Muscle of back (tissue), 3 donors: ENCODE measurements at regions not wholly inside any gene's neighbourhood (a gene's known extent, or its start where the extent isn't known, plus 50 kb on each side); places are given as distances from the start of the nearest gene placed in this dataset.

ENCODE experiments used
- DNase-seq, 3 donors: peaks; one replicate each; pipeline versions ENCODE4 v3.0.0 to v3.0.0-alpha.2; 2013

DNA sequence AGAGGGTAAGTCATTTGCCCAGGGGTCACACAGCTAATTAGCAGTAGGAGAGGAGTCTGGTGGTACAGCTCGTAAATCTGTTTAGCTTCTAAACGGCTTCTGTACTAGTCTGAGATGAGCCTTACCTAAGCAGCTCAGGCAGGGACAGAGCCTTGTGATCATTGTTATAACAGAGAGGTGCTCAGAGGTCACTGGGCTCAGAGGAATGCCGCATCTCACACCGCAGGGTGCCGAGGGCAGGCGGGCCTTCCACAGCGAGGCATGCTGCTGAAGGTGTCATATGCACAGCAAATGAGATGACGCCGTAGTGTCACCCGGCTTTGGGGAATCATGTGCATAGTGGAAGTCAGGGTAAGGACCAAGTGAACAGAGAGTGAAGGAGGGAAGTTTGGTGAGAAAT, 305.2 kb upstream of the FMN2 start:
- DNase-seq: no peak

DNA sequence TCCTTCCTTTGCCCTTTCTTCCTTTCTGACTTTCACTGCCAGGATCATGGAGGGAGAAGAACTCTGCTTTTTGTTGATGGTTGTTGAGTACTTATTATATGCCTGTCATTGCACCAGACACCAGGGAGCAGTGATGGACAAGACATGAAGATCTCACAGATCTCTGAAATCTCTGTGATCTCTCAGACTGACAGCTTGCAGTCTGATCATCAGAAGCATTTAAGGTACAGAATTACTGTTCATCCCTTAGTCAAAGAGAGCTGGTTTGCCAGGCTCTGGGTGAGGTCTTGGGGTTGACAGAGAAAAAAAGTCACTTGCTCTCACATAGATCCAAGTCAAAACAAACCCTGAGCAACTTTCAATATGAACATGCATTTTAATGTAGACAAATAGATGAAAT, 299.5 kb upstream of the FMN2 start:
- DNase-seq: no peak

DNA sequence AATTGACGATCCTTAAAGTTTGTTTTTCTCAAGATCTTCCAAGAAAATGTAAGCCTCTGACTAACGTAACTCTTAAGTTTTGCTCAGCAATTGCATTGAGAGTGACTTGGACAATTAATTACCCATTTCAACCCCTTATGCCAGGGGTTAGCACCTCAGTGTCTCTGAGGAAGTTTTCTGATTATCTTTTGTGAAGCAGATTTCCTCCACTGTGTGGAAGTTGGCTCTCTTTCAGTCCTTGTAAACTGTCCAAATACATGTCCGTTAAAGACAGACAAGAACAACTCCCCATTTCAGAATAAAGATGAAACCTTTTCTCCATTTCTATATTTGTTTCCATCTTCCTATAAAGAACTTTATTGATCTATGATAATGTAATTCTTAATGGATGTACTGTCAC, 296.4 kb upstream of the FMN2 start:
- no peak for DNase-seq

DNA sequence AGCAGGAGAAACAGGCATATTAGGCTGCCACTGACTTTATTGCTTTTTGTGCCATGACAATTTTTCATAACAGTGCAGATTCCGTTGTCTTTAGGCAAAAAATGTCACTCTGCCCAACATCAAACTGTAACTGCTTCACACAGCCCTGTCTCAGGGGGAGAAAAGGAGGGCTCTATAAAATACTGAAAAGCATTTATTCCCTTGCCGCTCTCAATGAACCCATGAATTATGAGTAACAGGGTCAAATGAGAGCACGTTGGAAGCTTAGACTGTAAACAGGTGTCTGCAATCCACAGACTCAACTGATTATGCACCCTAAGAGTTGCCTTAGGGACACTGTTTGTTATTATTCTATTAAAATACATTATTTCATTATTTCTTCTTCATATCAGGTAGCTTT, 292.1 kb upstream of the FMN2 start:
- DNase-seq: no peak

DNA sequence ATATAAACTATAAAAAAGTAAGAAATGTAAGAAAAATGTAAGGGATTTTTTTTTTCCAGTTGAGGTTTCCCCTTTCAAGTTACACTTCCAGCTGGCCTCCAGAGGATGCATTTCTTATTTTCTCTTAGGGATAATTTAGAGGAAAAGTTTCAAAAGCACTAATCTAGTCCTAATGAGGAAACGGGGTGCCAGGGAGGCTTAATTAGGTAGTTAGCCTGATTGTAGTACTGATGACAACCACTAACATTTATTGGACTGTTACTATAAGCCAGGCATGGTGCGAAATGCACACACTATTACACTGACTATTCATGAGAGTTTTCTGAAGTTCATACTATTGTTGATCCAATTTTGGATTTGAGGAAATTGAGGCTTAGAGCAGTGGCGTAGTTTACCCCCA, 290.8 kb upstream of the FMN2 start:
- no peak for DNase-seq

DNA sequence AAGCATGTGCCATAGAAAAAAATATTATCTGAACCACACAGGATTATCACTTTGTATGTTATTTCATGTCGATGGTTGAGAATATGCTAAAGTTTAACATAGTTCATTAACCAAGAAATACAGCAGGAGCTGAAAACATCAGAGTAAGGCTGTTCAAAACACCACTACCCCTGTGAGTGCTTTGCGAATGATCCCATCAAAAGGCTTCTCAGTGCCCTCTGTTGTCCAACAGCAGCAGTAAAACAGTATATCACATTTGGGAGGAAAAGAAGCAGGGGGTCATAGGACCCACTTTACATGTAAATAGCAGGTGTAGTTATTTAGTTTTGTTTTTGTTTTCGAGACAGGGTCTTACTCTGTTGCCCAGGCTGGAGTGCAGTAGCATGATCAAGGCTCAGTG, 289.4 kb upstream of the FMN2 start:
- DNase-seq: no peak

DNA sequence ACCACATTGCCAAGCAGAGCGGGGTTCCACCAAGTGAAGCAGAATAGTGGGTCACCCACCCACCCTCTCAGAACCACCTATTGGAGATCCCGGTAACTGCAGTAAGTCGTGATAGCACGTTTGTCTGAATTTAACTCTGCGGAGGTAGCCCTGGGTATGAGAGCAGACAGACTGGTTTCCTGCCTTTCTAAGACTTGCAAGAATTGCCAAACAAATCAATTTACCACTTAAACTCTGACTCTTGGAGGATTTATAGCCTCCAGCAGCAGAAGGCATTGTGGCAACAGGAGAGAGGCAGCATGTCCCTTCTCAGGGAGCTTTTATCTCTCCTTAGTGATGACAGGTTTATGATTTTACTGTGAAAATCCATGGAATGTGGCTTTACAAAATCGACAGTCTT, 287.9 kb upstream of the FMN2 start:
- DNase-seq: no peak

DNA sequence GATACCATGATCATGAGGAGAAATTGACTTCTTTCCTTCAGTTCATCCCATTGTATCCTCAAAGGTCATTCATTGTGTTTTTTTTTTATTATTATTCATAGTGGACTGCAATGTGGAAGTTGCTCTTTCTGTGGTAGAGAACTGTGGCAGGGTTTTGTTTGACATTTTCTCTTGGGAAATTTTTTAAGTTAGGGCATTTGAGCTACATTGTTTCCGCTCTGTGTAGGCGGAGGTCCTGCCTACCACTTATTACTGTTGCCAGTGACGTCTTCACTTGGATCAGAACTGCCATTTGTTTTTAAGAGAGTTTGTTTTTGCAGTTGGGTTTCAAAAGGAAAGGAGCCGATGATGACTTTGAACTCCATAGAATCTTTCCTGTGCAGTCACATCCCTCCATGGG, 287.4 kb upstream of the FMN2 start:
- DNase-seq: no peak

DNA sequence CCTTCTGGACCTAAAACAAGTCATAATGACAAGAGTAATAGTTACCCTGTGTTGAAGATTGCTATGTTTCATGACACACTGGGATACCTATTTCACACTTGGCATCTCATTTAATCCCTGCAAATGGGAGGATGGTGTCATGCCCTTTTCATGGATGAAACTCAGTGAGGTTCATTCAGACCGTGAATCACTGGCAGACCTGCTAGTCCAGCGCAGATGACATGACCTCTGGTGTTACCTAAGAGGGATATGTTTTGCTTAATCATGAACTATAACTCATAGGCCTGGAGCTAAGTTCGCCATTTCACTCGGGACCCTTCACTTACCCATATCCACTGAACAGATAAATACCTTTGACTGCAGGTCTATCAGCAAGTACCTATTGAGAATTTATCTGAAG, 286.6 kb upstream of the FMN2 start:
- no peak for DNase-seq

DNA sequence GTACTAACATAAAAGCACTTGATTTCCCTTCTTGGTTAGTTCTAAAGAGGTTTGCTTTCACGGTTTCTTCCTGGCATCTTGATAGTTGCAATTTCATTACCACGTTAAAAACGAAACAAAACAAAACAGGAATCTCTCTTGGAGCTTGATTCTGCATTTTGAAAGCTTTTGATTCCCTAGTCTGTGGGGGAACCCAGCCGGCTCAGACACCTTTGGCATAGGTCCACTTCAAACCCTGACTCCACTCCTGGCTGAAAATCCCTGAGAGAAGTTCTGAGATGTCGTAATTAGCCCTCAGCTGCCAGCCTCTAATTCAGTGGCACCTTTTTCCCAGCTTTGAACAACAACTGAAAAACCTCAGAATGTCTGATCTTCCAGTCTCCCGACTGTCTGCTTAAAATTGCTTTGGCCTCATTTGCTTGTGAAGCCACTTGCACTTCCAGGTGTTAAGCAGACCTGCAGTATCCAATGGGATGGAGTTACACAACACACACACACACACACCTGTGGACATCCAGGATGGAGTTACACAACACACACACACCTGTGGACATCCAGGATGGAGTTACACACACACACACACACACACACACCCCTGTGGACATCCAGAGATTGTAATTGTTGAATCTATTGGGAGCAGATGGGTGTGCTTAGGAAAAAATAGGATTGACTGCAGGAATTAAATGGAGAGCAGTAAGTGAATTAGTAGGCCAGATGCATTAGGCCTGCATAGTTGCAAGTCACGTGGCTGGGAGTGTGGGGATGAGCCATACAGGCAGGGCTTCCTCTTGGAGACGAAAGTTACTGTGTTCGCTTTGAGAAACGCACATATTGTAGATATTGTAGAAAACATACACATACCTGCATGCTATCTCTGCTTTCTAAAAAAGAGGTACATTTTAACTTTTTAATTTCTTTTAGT, 285.6 kb upstream of the FMN2 start:
- DNase-seq: peak in 1 of 3 donors; percentile 44

DNA sequence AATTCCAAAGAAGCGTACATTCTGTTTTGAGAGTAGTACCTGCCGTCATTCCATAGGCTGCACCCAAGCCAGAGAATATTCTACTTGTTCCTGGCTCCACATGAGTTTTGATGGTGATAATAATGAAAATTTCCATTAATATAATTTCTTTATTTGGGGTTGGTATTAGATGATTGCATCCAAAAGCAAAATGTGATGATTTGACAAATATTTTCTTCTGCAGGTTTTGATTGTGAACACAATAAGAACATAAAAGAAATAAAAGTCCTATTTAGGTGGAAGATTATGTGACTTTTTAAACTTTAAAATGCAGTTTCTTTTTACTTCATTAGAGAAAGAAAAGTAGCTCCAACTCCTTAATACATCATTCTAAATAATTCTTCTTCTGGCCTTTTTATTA, 284.8 kb upstream of the FMN2 start:
- no peak for DNase-seq

DNA sequence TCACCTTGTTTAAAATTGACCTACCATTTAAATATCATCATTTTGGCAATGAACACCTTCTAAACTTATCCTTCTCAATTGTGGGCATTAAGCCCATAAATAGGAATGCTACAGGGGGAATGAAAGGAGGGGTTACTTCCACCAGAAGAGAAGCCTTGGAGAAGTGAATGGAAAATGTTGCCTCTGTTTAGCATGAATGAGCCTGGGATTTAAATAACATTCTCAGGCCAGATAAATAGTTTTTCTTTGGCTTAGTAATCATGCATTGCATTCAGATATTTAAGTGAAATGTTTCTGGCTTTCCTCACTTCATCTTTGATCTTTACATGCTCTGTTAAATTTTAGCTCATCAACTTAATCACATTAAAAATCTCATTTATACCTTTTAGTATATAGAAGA, 284.3 kb upstream of the FMN2 start:
- DNase-seq: peak; percentile 60 to 83 (median 69)

DNA sequence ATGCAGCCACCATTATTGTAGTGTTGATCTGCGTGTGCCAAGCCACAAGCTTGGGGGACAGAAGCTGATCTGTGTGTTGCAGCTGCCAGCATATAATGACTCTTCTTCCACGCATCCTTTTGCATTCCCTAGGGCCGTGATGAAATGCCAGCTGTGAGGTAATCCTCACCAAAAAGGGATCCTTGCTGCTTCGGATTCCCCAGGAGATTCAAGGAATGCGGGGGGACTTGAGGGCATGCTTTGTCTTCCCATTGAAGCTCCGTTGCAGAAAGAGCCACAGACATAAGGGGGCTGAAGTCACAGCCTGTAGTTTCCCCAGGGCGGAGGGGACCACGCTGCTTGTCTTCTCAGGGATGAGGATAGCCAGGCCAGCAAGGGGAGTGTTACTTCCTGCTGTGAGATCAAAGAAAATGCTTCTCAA, 281.6 kb upstream of the FMN2 start:
- DNase-seq: peak in 2 of 3 donors; percentile 43 to 60

DNA sequence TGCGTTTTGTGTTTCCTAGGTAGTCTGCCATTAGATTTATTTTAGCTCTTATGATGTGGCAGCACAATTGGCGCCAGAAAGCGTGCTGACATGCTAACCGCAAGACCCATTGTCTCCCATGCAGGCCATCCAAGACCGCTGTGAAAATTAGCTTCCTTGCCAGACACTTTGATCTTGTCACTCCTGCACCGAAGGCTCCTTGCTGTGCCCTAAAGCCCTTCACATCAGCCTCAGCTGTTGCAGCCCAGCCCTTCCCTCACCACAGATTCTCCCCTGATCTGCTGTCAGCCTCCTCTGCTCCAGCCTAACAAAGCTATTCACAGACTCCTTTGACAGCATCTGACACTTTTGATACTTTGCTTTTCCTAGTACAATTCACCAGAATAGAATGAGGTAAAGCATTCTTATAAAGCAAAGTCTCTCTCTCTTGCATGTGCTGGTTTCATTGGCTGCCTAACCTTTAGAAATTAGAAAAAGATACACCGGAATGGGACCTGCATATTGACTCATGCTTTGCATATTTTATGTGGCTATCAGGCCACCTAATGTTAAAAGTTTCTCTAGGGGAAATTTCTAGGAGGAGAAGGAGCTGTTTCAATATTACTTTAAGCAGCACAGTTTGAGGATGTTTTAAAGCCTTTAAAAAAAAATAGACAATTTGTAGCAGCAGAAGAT, 280.3 kb upstream of the FMN2 start:
- no peak for DNase-seq

DNA sequence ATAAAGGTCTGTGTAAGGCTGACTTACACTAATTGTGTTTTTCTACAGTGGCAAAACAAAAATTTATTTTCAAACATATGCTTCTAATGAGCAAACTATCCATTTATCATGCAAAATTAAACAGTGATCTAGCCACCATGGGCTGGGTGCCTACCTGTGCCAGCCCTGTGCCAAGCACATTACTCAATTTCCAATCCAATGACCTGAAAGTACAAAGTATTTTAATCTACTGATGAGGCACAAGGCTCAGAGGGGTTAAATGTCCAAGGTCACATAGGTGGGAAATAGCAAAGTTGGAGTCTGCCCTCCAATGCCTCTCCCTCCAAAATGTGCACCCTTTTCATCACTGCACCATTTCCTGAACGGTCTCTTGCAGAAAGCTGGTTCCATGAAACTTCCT, 279.1 kb upstream of the FMN2 start:
- DNase-seq: no peak

DNA sequence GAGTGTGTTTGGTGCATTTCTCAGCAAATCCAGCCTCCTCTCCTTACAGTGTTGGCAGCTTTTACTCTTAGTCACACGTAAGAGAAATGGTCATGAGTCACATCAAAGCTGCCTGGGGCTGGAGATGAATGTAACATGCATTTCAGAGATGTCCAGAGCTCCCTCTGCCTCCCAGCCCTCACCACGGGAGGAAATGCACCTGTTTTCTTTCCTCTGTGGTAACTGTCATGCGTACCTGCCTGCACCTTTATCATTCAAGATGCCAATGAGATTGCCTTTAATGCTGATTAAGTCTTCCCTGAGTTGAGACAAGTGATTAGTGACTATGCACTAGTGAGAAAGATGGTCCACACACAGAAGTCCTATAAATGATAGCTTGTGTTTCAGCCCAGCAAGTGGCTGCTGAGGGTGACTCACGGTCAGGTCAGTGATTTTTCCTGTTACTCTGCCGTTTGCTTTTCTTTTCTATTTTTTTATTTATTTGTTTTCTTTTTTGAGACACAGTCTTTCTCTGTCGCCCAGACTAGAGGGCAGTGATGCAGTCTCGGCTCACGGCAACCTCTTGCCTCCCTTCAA, 277.3 kb upstream of the FMN2 start:
- DNase-seq: peak in 2 of 3 donors; percentile 25 to 57

DNA sequence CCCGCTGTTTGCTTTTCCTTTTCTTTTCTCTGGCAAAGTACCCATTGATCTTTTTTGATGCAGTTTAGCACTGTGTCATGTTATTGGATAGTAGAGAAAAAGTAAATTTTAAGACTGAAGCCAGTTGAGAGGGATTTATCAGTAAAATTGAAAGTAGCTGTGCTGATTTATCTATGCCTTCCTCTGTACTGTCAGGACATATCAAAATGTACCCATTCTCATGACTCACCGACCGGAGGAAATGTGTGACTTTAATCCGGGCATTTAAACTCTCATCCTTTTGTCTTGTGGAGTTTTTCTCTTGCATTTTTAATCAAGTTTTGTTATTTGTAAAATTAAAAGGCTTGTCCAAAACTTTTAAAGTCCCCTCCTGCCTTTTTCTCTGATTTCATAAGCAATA, 276.6 kb upstream of the FMN2 start:
- DNase-seq: no peak

DNA sequence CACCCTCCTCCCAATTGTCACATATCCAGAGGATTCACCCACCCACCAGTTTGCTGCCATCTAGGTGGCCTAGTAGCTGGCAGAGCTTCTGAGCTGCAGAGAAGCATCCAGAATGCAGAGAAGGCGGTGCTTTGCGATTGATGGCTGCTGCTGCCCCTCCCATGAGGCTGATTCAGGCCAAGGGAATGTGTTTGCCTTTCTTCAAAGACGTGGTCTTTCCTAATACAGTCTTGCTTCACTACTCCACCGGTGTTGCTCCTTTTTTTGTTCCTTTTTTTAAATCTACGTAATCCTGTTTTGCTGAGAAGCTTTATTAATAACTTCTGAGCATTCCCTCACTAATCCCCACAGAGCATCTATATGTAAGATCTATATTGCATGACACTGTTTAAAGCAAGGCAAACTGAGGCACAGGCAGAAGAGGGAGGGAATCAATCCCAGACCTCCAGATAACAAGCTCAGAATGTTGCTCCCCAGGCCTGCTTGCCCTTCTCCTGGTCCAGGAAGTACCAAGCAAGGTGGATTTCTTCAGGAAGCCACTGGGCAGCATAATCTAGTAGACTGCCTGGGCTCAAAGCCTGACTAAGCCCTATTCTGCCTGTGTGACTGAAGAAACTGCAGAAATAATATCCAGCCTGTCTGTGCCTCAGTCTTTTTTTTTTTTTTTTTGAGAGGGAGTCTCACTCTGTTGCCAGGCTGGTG, 275.5 kb upstream of the FMN2 start:
- peak in 1 of 3 donors; percentile 43 for DNase-seq

DNA sequence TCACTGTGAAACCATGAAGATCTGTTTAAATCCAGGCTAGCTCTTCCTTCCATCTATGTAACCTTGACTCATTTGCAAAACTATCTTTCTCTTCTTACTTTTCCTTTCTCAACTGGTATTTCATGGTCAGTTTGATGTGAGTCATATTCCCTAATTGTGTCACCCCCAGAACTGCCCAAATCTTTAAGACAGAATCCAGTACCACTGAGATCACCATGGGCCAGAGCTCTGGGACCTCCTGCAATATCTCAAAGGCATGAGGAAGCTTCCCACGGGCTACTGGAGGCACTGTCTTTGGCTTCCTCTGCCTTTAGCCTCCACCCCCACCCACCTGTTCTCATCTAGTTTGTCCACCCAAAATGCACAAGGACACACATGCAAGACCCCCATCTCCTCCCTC, 274.4 kb upstream of the FMN2 start:
- DNase-seq: no peak

DNA sequence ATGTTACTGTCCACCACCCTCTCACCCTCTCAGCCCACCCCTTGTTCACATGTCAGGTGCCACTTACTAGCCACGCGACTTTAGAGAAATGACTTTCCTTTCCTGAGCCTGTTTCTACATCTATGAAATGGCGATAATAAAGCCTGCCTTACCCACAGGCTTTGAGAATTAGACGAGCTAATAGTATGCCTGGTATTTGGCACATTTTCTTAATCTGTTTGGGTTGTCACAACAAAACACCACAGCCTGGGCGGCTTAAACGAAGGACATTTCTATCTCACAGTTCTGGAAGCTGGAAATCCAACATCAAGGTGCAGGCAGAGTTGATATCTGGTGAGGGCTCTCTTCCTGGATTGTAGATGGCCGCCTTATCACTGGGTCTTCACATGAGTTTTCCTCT, 273.9 kb upstream of the FMN2 start:
- no peak for DNase-seq

DNA sequence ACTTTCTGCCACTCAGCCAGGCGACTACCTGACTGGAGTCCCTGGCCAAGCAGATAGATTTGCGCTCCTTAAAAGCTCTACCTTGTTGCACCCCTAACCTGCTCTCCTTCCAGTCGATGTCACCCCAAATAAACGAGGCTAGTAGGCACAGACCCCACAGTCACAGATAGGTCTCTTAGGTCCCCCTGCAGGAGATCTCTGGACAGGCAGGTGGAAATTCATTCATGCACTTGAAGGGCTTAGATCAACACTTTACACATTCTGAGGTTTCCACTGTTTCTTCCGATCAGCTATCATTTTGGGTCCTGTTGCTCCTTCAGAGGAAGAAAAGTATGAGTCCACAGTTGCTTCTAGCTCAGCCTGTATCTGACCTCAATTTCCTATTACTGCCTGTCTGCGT, 272.6 kb upstream of the FMN2 start:
- DNase-seq: no peak

DNA sequence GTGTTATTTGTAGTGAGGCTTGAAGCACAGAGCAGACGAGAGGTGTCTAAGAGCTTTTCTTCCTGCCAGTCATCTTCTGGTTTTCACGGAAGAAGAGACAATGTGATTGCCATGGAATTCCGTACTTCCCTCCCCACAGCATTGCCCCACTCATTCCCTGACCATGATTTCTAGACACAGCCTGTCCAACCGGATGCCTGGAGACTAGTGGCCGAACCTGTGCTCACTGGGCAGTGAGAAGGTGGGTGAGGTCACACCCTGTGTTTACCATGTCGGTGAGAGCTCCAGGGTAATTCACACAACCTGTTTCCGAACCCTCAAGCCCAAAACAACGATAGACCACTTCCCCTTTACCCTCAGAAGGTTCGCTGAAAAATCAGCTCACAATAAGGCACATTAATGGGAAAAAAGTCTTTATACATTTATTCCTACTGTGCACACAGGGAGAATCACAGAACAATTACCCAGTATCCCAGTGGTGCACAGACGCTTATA, 271.9 kb upstream of the FMN2 start:
- DNase-seq: no peak
